Colonic mucosa (tissue), 4 donors: ENCODE measurements at regions not wholly inside any gene's neighbourhood (a gene's known extent, or its start where the extent isn't known, plus 50 kb on each side); places are given as distances from the start of the nearest gene placed in this dataset.

Experiments used
- DNase-seq: peaks from one replicate; pipeline ENCODE4 v3.0.0-alpha.2; 2020
- H3K27ac ChIP-seq: fragments of 200-600 bp; one replicate; pipeline ENCODE4 v1.8.0; 2021
- H3K27me3 ChIP-seq: fragments of 200-600 bp; one replicate; pipeline ENCODE4 v1.8.0; 2021
- H3K36me3 ChIP-seq: fragments of 200-600 bp; one replicate; pipeline ENCODE4 v1.8.0; 2021
- H3K4me1 ChIP-seq: fragments of 200-600 bp; one replicate; pipeline ENCODE4 v1.8.0; 2021; ENCODE audit warnings: mild to moderate bottlenecking
- H3K4me3 ChIP-seq: fragments of 200-600 bp; one replicate; pipeline ENCODE4 v1.8.0; 2021
- H3K9ac ChIP-seq, 2 donors: one replicate each; pipeline ENCODE4 v1.7.0; 2013; ENCODE audit warnings: control low read depth in 2 of 2, low read depth in 2 of 2, low read length in 2 of 2
- H3K9me3 ChIP-seq: fragments of 200-600 bp; one replicate; pipeline ENCODE4 v1.8.0; 2021
- intact Hi-C: fragments of 100-400 bp; cut with DNase I; formaldehyde crosslinking; loops from one replicate; pipeline ENCODE4 v1.14.1; 2022
- TF ChIP-seq, protein P1 (sequence below): fragments of 200-600 bp; IDR thresholded peaks from one replicate; pipeline ENCODE4 v1.8.0; 2022; ENCODE audit warnings: antibody characterized with exemption, mild to moderate bottlenecking
- donor health status: healthy.
- donor health status: DM: no; HTN: no; CAD: no.
- donor health status: DM: no; HTN: no; CAD: no.

- Histone ChIP-seq H3K27ac (no peak overlapping the region), H3K27me3 (no peaks in the 10 kb centered on the region), H3K9me3 (no peaks in the 10 kb centered on the region), H3K4me3 (no peak overlapping the region), H3K9ac (no peak overlapping the region), H3K4me1 (no peaks in the 10 kb centered on the region), H3K36me3 (no peaks in the 10 kb centered on the region)
- DNase-seq = no peak
- TF ChIP-seq, protein P1, sequence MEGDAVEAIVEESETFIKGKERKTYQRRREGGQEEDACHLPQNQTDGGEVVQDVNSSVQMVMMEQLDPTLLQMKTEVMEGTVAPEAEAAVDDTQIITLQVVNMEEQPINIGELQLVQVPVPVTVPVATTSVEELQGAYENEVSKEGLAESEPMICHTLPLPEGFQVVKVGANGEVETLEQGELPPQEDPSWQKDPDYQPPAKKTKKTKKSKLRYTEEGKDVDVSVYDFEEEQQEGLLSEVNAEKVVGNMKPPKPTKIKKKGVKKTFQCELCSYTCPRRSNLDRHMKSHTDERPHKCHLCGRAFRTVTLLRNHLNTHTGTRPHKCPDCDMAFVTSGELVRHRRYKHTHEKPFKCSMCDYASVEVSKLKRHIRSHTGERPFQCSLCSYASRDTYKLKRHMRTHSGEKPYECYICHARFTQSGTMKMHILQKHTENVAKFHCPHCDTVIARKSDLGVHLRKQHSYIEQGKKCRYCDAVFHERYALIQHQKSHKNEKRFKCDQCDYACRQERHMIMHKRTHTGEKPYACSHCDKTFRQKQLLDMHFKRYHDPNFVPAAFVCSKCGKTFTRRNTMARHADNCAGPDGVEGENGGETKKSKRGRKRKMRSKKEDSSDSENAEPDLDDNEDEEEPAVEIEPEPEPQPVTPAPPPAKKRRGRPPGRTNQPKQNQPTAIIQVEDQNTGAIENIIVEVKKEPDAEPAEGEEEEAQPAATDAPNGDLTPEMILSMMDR = no peak
- intact Hi-C loops = no loop called here
These were observed 619.6 kb downstream of the CPS1 start for GRCh38 chr2:211175956-211176355.

DNA sequence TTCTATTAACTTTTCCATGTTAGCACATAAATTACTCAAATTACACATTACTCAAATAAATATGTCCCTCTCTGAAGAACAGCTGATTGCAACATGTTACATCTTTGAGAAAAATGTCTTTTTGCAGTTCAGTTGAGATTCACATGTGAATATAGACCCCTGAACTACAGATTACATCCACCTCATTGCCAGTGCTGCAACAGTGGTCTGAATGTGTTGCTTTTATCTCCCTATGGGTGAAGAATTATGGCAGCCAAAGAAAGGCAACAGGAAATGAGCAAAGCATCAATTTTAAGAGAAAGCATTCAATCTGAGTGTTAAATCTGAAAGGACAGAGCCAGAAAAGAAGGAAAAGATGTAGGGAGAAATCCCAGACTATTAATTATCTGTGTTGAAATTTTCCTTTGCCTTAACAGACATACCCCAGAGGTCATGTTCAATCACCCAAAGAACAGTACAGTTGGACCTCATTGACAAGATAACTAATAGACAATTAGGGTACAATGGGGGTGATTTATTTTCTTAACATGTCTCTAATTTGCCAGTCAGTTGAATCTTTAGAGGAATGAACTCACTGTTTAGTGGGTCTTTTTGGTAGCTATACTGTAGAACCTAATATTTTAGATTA is 620.2 kb downstream of the CPS1 start:
- H3K27me3 ChIP-seq = no peaks in the 10 kb centered on the region
- intact Hi-C loops = no loop called here
- no peaks in the 10 kb centered on the region for H3K9me3 ChIP-seq
- H3K4me3 ChIP-seq = no peak overlapping the region
- H3K27ac ChIP-seq = no peak overlapping the region
- no peak for DNase-seq
- no peak overlapping the region for H3K9ac ChIP-seq
- no peaks in the 10 kb centered on the region for H3K36me3 ChIP-seq
- H3K4me1 ChIP-seq = no peaks in the 10 kb centered on the region
- TF ChIP-seq, protein P1 = no peak

DNA sequence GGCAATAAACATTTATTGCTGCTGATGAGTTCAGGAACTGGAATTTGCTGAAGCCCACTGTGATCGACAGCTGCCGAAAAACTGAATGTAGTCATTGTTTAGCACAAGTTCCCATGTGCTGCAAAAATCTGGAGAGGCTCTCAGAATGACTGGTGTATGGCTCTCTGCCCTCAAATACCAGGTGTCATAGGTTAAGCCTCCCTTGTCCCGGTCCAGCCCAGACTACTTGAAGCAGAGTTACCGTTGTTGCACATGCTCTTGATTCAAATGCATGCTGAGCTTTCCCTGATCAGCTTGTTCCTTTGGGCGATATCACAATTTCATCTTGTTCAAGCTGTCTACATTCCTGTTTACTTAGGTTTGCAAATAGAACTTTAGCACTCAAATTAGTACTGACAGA is 625.2 kb downstream of the CPS1 start:
- no peaks in the 10 kb centered on the region for H3K9me3 ChIP-seq
- TF ChIP-seq, protein P1 = no peak
- H3K27me3 ChIP-seq = no peaks in the 10 kb centered on the region
- H3K36me3 ChIP-seq = no peaks in the 10 kb centered on the region
- intact Hi-C loops = no loop called here
- no peaks in the 10 kb centered on the region for H3K4me1 ChIP-seq
- no peak overlapping the region for H3K27ac ChIP-seq
- H3K4me3 ChIP-seq = no peak overlapping the region
- no peak for DNase-seq
- no peak overlapping the region for H3K9ac ChIP-seq

GRCh38 chr2:211187602-211188001 is 631.2 kb downstream of the CPS1 start:
- intact Hi-C loops = no loop called here
- Histone ChIP-seq H3K27me3 (no peaks in the 10 kb centered on the region), H3K9me3 (no peaks in the 10 kb centered on the region), H3K36me3 (no peaks in the 10 kb centered on the region), H3K27ac (no peak overlapping the region), H3K4me1 (no peaks in the 10 kb centered on the region), H3K9ac (no peak overlapping the region), H3K4me3 (no peak overlapping the region)
- DNase-seq = no peak
- TF ChIP-seq, protein P1 = no peak

- Histone ChIP-seq H3K9ac (no peak overlapping the region), H3K4me3 (no peak overlapping the region), H3K36me3 (no peaks in the 10 kb centered on the region), H3K9me3 (no peaks in the 10 kb centered on the region), H3K4me1 (no peaks in the 10 kb centered on the region), H3K27me3 (no peaks in the 10 kb centered on the region), H3K27ac (no peak overlapping the region)
- no peak for DNase-seq
- intact Hi-C loops = no loop called here
- TF ChIP-seq, protein P1 = no peak
These were observed 647.6 kb downstream of the CPS1 start for GRCh38 chr2:211203986-211204385.
